HEK293 (cell line): ENCODE measurements at regions not wholly inside any gene's neighbourhood (a gene's known extent, or its start where the extent isn't known, plus 50 kb on each side); places are given as distances from the start of the nearest gene placed in this dataset.

Experiments
- CTCF ChIA-PET: fragments of 350-600 bp; formaldehyde crosslinking; extraction: SDS; loops from one replicate; lab custom pipeline; 2021; ENCODE audit warnings: antibody characterized with exemption; lab: Yijun Ruan, JAX
- POLR2A ChIA-PET: fragments of 300-600 bp; formaldehyde crosslinking; extraction: SDS; loops from one replicate; lab custom pipeline; 2020; ENCODE audit warnings: antibody characterized with exemption, inconsistent platforms; lab: Yijun Ruan, JAX
- H3K27ac ChIP-seq: fragments of 200-500 bp; sonication (Bioruptor generic); 2 replicates; pipeline ENCODE4 v1.5.1; 2014; ENCODE audit warnings: low read depth, low read length, control low read depth, inconsistent platforms; ENCODE audit errors: extremely low read depth
- H3K36me3 ChIP-seq, 2 experiments: fragments of 200-500 bp in 1 of 2; sonication (Bioruptor generic) in 1 of 2; 1 replicate in 1 of 2; 2 replicates in 1 of 2; pipeline ENCODE4 v1.5.1; 2014 to 2017; ENCODE audit warnings: inconsistent platforms in 2 of 2, low read length in 2 of 2; ENCODE audit not compliant: control insufficient read depth in 2 of 2, insufficient read depth in 1 of 2
- H3K4me1 ChIP-seq: fragments of 200-500 bp; sonication (Bioruptor generic); 2 replicates; pipeline ENCODE4 v1.5.1; 2014; ENCODE audit warnings: mild to moderate bottlenecking, low read length, inconsistent platforms; ENCODE audit not compliant: control insufficient read depth, insufficient read depth
- H3K4me3 ChIP-seq: 2 replicates; pipeline ENCODE4 v1.5.1; 2011; ENCODE audit warnings: low read depth, mild to moderate bottlenecking, control low read depth, low read length, moderate library complexity
- H3K9me3 ChIP-seq: fragments of 200-500 bp; sonication (Bioruptor generic); 2 replicates; pipeline ENCODE4 v1.5.1; 2014; ENCODE audit warnings: low read depth, low read length, inconsistent platforms; ENCODE audit not compliant: control insufficient read depth, insufficient read depth
- GFI1B ChIP-seq: fragments of 450-650 bp; formaldehyde crosslinking; IDR thresholded peaks from 2 replicates; pipeline ENCODE4 v1.5.1; 2016; ENCODE audit warnings: missing biosample characterization, missing genetic modification characterization
- HOXC10 ChIP-seq: sonication (generic); formaldehyde crosslinking; IDR thresholded peaks from 2 replicates; pipeline ENCODE4 v1.8.1; 2023; ENCODE audit warnings: mild to moderate bottlenecking, missing genetic modification reagents
- KLF10 ChIP-seq: fragments of 450-650 bp; IDR thresholded peaks from 2 replicates; pipeline ENCODE4 v1.5.1; 2018; ENCODE audit warnings: missing biosample characterization, mild to moderate bottlenecking, missing genetic modification characterization
- KLF17 ChIP-seq: fragments of 450-650 bp; formaldehyde crosslinking; IDR thresholded peaks from 2 replicates; pipeline ENCODE4 v1.5.1; 2016; ENCODE audit warnings: missing biosample characterization, missing genetic modification characterization
- KLF9 ChIP-seq: fragments of 450-650 bp; formaldehyde crosslinking; IDR thresholded peaks from 2 replicates; pipeline ENCODE4 v1.5.1; 2016; ENCODE audit warnings: missing biosample characterization, missing genetic modification characterization, low read depth
- OSR2 ChIP-seq: fragments of 450-650 bp; formaldehyde crosslinking; IDR thresholded peaks from 2 replicates; pipeline ENCODE4 v1.5.1; 2016; ENCODE audit warnings: missing biosample characterization, missing genetic modification characterization
- PRDM10 ChIP-seq: fragments of 450-650 bp; formaldehyde crosslinking; IDR thresholded peaks from 2 replicates; pipeline ENCODE4 v1.5.1; 2016; ENCODE audit warnings: missing biosample characterization, missing genetic modification characterization
- SALL2 ChIP-seq: fragments of 450-650 bp; formaldehyde crosslinking; IDR thresholded peaks from 2 replicates; pipeline ENCODE4 v1.5.0; 2017; ENCODE audit warnings: missing biosample characterization, mild to moderate bottlenecking, missing genetic modification characterization, borderline replicate concordance
- ZNF112 ChIP-seq: fragments of 450-650 bp; formaldehyde crosslinking; IDR thresholded peaks from 2 replicates; pipeline ENCODE4 v1.5.0; 2017; ENCODE audit warnings: missing biosample characterization, missing genetic modification characterization
- ZNF2 ChIP-seq: fragments of 450-650 bp; formaldehyde crosslinking; IDR thresholded peaks from 2 replicates; pipeline ENCODE4 v1.5.1; 2016; ENCODE audit warnings: missing biosample characterization, missing genetic modification characterization
- ZNF266 ChIP-seq: fragments of 450-650 bp; formaldehyde crosslinking; IDR thresholded peaks from 2 replicates; pipeline ENCODE4 v1.5.1; 2016; ENCODE audit warnings: missing biosample characterization, missing genetic modification characterization, low read depth
- ZNF391 ChIP-seq: fragments of 450-650 bp; formaldehyde crosslinking; IDR thresholded peaks from 2 replicates; pipeline ENCODE4 v1.5.1; 2016; ENCODE audit warnings: low read depth, missing biosample characterization, missing genetic modification characterization, borderline replicate concordance
- ZNF529 ChIP-seq: fragments of 450-650 bp; formaldehyde crosslinking; IDR thresholded peaks from 2 replicates; pipeline ENCODE4 v1.5.1; 2017; ENCODE audit warnings: missing genetic modification characterization, missing biosample characterization; ENCODE audit not compliant: insufficient replicate concordance
- ZNF561 ChIP-seq: fragments of 450-650 bp; IDR thresholded peaks from 2 replicates; pipeline ENCODE4 v1.5.1; 2018; ENCODE audit warnings: missing biosample characterization, missing genetic modification characterization, borderline replicate concordance
- ZNF580 ChIP-seq: fragments of 450-650 bp; formaldehyde crosslinking; IDR thresholded peaks from 2 replicates; pipeline ENCODE4 v1.5.1; 2016; ENCODE audit warnings: missing biosample characterization, missing genetic modification characterization
- ZNF791 ChIP-seq: fragments of 450-650 bp; formaldehyde crosslinking; IDR thresholded peaks from 2 replicates; pipeline ENCODE4 v1.5.1; 2016; ENCODE audit warnings: missing biosample characterization, missing genetic modification characterization
- ZNF830 ChIP-seq: fragments of 450-650 bp; IDR thresholded peaks from 2 replicates; pipeline ENCODE4 v1.5.0; 2018; ENCODE audit warnings: missing biosample characterization, missing genetic modification characterization, low read depth, mild to moderate bottlenecking, moderate library complexity

- Histone ChIP-seq H3K4me3 (no peak overlapping the region), H3K9me3 (no peaks in the 10 kb centered on the region), H3K27ac (no peak overlapping the region), H3K36me3 (no peaks in the 10 kb centered on the region), H3K4me1 (no peaks in the 10 kb centered on the region)
- TF ChIP-seq GFI1B (no peak), OSR2 (tag by site-specific recombination) (no peak), ZNF561 (tag by site-specific recombination) (no peak), ZNF2 (tag by site-specific recombination) (no peak), ZNF391 (no peak), HOXC10 (CRISPR knock-in tag) (no peak), KLF9 (tag by site-specific recombination) (no peak), KLF17 (no peak), ZNF112 (tag by site-specific recombination) (no peak), ZNF580 (tag by site-specific recombination) (no peak), ZNF266 (tag by site-specific recombination) (no peak), KLF10 (tag by site-specific recombination) (no peak)
- ChIA-PET POLR2A (no interaction called here), CTCF (no interaction called here)
Measured at GRCh38 chr4:24013668-24014422, 124.0 kb upstream of the PPARGC1A start.

GRCh38 chr4:24010994-24011393 is 121.1 kb upstream of the PPARGC1A start:
- H3K4me3 ChIP-seq = no peak overlapping the region
- ChIA-PET CTCF (no interaction called here), POLR2A (no interaction called here)

More at GRCh38 chr4:24010994-24011393, 121.1 kb upstream of the PPARGC1A start:
- no peak overlapping the region for H3K27ac ChIP-seq
- H3K9me3 ChIP-seq = no peaks in the 10 kb centered on the region
- no peaks in the 10 kb centered on the region for H3K4me1 ChIP-seq
- no peaks in the 10 kb centered on the region for H3K36me3 ChIP-seq
- TF ChIP-seq ZNF791 (tag by site-specific recombination) = no peak
- TF ChIP-seq ZNF830 (tag by site-specific recombination) = no peak
- TF ChIP-seq SALL2 = no peak
- TF ChIP-seq ZNF529 = no peak
- TF ChIP-seq PRDM10 (tag by site-specific recombination) = no peak
- TF ChIP-seq, all 188 proteins: peak for 0
